Ishikawa (cell line): ENCODE measurements at regions not wholly inside any gene's neighbourhood (a gene's known extent, or its start where the extent isn't known, plus 50 kb on each side); places are given as distances from the start of the nearest gene placed in this dataset.

ENCODE experiments used
- CEBPB ChIP-seq: IDR thresholded peaks from 2 replicates; pipeline ENCODE4 v1.6.1; 2012
- CREB1 ChIP-seq: IDR thresholded peaks from 2 replicates; pipeline ENCODE4 v1.6.1; 2012; ENCODE audit warnings: low read depth
- EGR1 ChIP-seq: IDR thresholded peaks from 2 replicates; pipeline ENCODE4 v1.6.1; 2012
- EP300 ChIP-seq: IDR thresholded peaks from 2 replicates; pipeline ENCODE4 v1.6.1; 2012; ENCODE audit warnings: borderline replicate concordance
- FOXM1 ChIP-seq: IDR thresholded peaks from 2 replicates; pipeline ENCODE4 v1.6.1; 2012; ENCODE audit warnings: low read depth, borderline replicate concordance
- MAX ChIP-seq: IDR thresholded peaks from 2 replicates; pipeline ENCODE4 v1.6.1; 2012
- NFIC ChIP-seq: IDR thresholded peaks from 2 replicates; pipeline ENCODE4 v1.6.1; 2012
- RAD21 ChIP-seq: IDR thresholded peaks from 2 replicates; pipeline ENCODE4 v1.6.1; 2012; ENCODE audit warnings: low read depth
- REST ChIP-seq: IDR thresholded peaks from 2 replicates; pipeline ENCODE4 v1.6.1; 2012; ENCODE audit warnings: low read depth, mild to moderate bottlenecking
- TAF1 ChIP-seq: IDR thresholded peaks from 2 replicates; pipeline ENCODE4 v1.6.1; 2012; ENCODE audit warnings: low read depth, mild to moderate bottlenecking
- TCF12 ChIP-seq: IDR thresholded peaks from 2 replicates; pipeline ENCODE4 v1.6.1; 2012; ENCODE audit warnings: low read depth
- TEAD4 ChIP-seq: IDR thresholded peaks from 2 replicates; pipeline ENCODE4 v1.6.1; 2012
- USF1 ChIP-seq: IDR thresholded peaks from 2 replicates; pipeline ENCODE4 v1.6.1; 2012
- YY1 ChIP-seq: IDR thresholded peaks from 2 replicates; pipeline ENCODE4 v1.6.1; 2012; ENCODE audit warnings: low read depth
- ZBTB7A ChIP-seq: IDR thresholded peaks from 2 replicates; pipeline ENCODE4 v1.6.1; 2012; ENCODE audit warnings: low read depth

- TF ChIP-seq TCF12 (no peak), USF1 (no peak), NFIC (no peak), CREB1 (no peak), CEBPB (no peak), TAF1 (no peak), EGR1 (no peak), MAX (no peak), TEAD4 (no peak), ZBTB7A (no peak), RAD21 (no peak), EP300 (no peak), YY1 (no peak), REST (no peak), FOXM1 (no peak)
These were observed 582.5 kb downstream of the ELAVL2 start for GRCh38 chr9:23243523-23243922.

GRCh38 chr9:23245067-23245466, 581.0 kb downstream of the ELAVL2 start:
- TF ChIP-seq YY1 (no peak), USF1 (no peak), REST (no peak), MAX (no peak), TAF1 (no peak), RAD21 (no peak), TEAD4 (no peak), ZBTB7A (no peak), FOXM1 (no peak), CEBPB (no peak), TCF12 (no peak), EGR1 (no peak), CREB1 (no peak), NFIC (no peak), EP300 (no peak)

GRCh38 chr9:23254404-23255184, 571.4 kb downstream of the ELAVL2 start:
- TF ChIP-seq TAF1 = no peak
- no peak for TF ChIP-seq EGR1
- TF ChIP-seq REST = no peak

GRCh38 chr9:23255346-23255745, 570.7 kb downstream of the ELAVL2 start:
- no peak for TF ChIP-seq RAD21
- no peak for TF ChIP-seq REST
- no peak for TF ChIP-seq FOXM1
- no peak for TF ChIP-seq CREB1
- TF ChIP-seq TAF1 = no peak
- TF ChIP-seq TEAD4 = no peak
- no peak for TF ChIP-seq YY1
- no peak for TF ChIP-seq MAX
- TF ChIP-seq CEBPB = no peak
- TF ChIP-seq TCF12 = no peak
